Muscle layer of duodenum (tissue), 2 donors: ENCODE measurements at regions not wholly inside any gene's neighbourhood (a gene's known extent, or its start where the extent isn't known, plus 50 kb on each side); places are given as distances from the start of the nearest gene placed in this dataset.

Source experiments
- H3K27ac ChIP-seq: one replicate; pipeline ENCODE4 v1.7.0; 2013; ENCODE audit warnings: mild to moderate bottlenecking, low read length
- H3K27me3 ChIP-seq: one replicate; pipeline ENCODE4 v1.7.0; 2013; ENCODE audit warnings: low read depth, mild to moderate bottlenecking, control low read depth, low read length
- H3K36me3 ChIP-seq, 2 donors: one replicate each; pipeline ENCODE4 v1.7.0; 2013; ENCODE audit warnings: low read length in 2 of 2, control low read depth in 1 of 2, mild to moderate bottlenecking in 1 of 2; ENCODE audit not compliant: insufficient read depth in 2 of 2, control insufficient read depth in 1 of 2
- H3K4me1 ChIP-seq, 2 donors: one replicate each; pipeline ENCODE4 v1.7.0; 2013; ENCODE audit warnings: low read length in 2 of 2, mild to moderate bottlenecking in 2 of 2, control low read depth in 1 of 2, moderate library complexity in 1 of 2; ENCODE audit not compliant: insufficient read depth in 2 of 2, control insufficient read depth in 1 of 2
- H3K4me3 ChIP-seq, 2 donors: one replicate each; pipeline ENCODE4 v1.7.0; 2013; ENCODE audit warnings: low read length in 2 of 2, low read depth in 1 of 2, mild to moderate bottlenecking in 1 of 2
- H3K9me3 ChIP-seq, 2 donors: one replicate each; pipeline ENCODE4 v1.7.0; 2013; ENCODE audit warnings: low read length in 2 of 2, control low read depth in 1 of 2, mild to moderate bottlenecking in 1 of 2; ENCODE audit not compliant: control insufficient read depth in 1 of 2
- donor health status: healthy.

DNA sequence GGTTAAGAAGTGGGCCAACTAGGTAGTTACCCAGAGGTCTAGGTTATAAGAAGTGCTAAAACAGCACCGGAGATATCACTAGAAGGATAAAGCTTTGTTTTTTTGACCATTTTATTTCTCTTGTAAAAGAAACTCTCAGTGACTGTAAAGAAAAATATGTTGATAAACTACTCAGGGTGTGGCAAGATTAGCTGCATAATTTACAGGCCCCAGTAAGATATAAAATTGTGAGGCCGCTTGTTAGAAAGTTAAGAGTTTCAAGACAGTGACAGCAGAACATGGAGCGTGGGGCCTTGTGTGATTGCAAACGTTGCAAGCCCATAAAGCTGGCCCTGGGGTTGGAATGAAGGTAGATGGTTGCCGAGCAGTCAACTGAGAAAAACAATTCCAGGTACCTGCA lies 263.7 kb upstream of the EEF2KMT start:
- Histone ChIP-seq H3K9me3 (no peaks in the 10 kb centered on the region), H3K27me3 (no peaks in the 10 kb centered on the region), H3K36me3 (no peaks in the 10 kb centered on the region), H3K4me1 (no peaks in the 10 kb centered on the region), H3K4me3 (no peak overlapping the region), H3K27ac (no peak overlapping the region)

- H3K4me3 ChIP-seq: no peak overlapping the region
- no peak overlapping the region for H3K27ac ChIP-seq
- H3K4me1 ChIP-seq: no peaks in the 10 kb centered on the region
- H3K27me3 ChIP-seq: no peaks in the 10 kb centered on the region
- H3K36me3 ChIP-seq: no peaks in the 10 kb centered on the region
- no peaks in the 10 kb centered on the region for H3K9me3 ChIP-seq
Measured at GRCh38 chr16:5354645-5355044, 257.1 kb upstream of the EEF2KMT start.

- Histone ChIP-seq H3K27ac (no peak overlapping the region), H3K36me3 (no peaks in the 10 kb centered on the region), H3K4me1 (no peaks in the 10 kb centered on the region), H3K9me3 (no peaks in the 10 kb centered on the region), H3K4me3 (no peak overlapping the region), H3K27me3 (no peaks in the 10 kb centered on the region)
Measured at GRCh38 chr16:5349670-5350517, 252.3 kb upstream of the EEF2KMT start.

- H3K4me3 ChIP-seq: no peak overlapping the region
- H3K4me1 ChIP-seq: no peaks in the 10 kb centered on the region
- no peak overlapping the region for H3K27ac ChIP-seq
- H3K36me3 ChIP-seq: no peaks in the 10 kb centered on the region
- H3K27me3 ChIP-seq: no peaks in the 10 kb centered on the region
- H3K9me3 ChIP-seq: no peaks in the 10 kb centered on the region
Measured at GRCh38 chr16:5349101-5349500, 251.5 kb upstream of the EEF2KMT start.

- Histone ChIP-seq H3K27ac (no peak overlapping the region), H3K9me3 (no peaks in the 10 kb centered on the region), H3K36me3 (no peaks in the 10 kb centered on the region), H3K4me1 (no peaks in the 10 kb centered on the region), H3K4me3 (no peak overlapping the region), H3K27me3 (no peaks in the 10 kb centered on the region)
Measured at GRCh38 chr16:5347561-5347960, 250.0 kb upstream of the EEF2KMT start.

GRCh38 chr16:5336941-5337340 lies 239.3 kb upstream of the EEF2KMT start:
- Histone ChIP-seq H3K27me3 (no peaks in the 10 kb centered on the region), H3K27ac (no peak overlapping the region), H3K4me3 (no peak overlapping the region), H3K4me1 (no peaks in the 10 kb centered on the region), H3K9me3 (no peaks in the 10 kb centered on the region), H3K36me3 (no peaks in the 10 kb centered on the region)

DNA sequence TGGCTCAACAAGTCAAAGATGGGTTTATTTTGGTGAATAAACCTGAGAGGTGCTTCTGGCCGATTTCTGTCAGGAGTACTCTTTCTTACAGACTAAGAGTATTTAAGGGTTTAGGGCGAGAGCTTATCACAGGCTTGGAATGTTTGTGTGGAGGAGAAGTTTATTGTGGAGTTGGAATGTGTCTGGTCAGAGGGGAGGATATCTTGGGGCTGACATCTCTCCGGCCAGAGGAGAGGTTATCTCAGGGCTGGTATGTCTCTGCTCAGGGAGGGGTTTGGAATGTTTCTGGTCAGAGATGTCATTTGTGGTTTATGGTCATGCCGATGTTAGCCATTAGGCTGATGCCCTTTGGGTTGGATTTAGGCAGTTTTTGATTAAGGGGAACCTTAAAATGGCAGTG lies 236.4 kb upstream of the EEF2KMT start:
- Histone ChIP-seq H3K4me1 (no peaks in the 10 kb centered on the region), H3K27me3 (no peaks in the 10 kb centered on the region), H3K36me3 (no peaks in the 10 kb centered on the region), H3K4me3 (no peak overlapping the region), H3K27ac (no peak overlapping the region), H3K9me3 (no peaks in the 10 kb centered on the region)

DNA sequence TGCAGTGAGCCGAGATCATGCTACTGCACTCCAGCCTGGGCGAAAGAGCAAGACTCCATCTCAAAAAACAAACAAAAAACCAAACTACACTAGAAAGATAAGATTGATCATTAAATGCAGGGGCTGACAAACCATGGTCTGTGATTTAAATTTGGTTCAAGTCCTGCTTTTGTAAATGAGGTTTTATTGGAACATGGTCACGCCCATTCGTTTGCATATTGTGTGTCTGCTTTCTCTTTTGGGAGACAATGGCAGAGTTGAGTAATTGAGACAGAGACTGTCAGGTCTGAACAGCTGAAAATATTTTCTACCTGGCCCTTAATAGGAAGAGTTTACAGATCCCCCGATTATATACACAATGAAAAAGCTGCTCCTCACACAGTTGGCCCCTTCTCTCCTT lies 235.5 kb upstream of the EEF2KMT start:
- no peaks in the 10 kb centered on the region for H3K9me3 ChIP-seq
- H3K36me3 ChIP-seq: no peaks in the 10 kb centered on the region
- H3K4me3 ChIP-seq: no peak overlapping the region
- H3K27me3 ChIP-seq: no peaks in the 10 kb centered on the region
- H3K27ac ChIP-seq: no peak overlapping the region
- H3K4me1 ChIP-seq: no peaks in the 10 kb centered on the region

DNA sequence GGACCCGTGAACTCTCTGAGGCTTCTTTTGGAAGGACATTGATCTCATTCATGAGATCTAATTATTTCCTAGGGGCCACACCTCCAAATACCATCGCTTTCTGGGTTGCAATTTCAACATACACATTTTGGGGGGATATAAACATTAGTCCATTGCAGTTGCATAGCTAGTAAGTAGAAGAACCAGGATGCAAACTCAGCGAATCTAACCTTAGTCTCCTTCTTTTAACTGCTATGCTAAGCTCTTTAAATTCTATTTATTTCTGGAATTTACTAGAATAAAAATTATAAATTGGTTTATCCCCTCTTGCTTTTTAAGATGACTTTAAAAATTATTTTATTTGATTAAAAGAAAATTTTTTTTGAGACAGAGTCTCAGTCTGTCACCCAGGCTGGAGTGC lies 232.5 kb upstream of the EEF2KMT start:
- peaks cover 0 to 9% of the 10 kb centered on the region in 2 donors for H3K9me3 ChIP-seq

GRCh38 chr16:5328546-5328945 lies 231.0 kb upstream of the EEF2KMT start:
- H3K9me3 ChIP-seq: peaks cover 0 to 9% of the 10 kb centered on the region in 2 donors
- no peak overlapping the region for H3K27ac ChIP-seq
- no peak overlapping the region for H3K4me3 ChIP-seq
- H3K4me1 ChIP-seq: no peaks in the 10 kb centered on the region
- no peaks in the 10 kb centered on the region for H3K36me3 ChIP-seq
- H3K27me3 ChIP-seq: no peaks in the 10 kb centered on the region

More for the DNA sequence above, 232.5 kb upstream of the EEF2KMT start:
- Histone ChIP-seq H3K4me1 (no peaks in the 10 kb centered on the region), H3K27me3 (no peaks in the 10 kb centered on the region), H3K4me3 (no peak overlapping the region), H3K27ac (no peak overlapping the region), H3K36me3 (no peaks in the 10 kb centered on the region)

DNA sequence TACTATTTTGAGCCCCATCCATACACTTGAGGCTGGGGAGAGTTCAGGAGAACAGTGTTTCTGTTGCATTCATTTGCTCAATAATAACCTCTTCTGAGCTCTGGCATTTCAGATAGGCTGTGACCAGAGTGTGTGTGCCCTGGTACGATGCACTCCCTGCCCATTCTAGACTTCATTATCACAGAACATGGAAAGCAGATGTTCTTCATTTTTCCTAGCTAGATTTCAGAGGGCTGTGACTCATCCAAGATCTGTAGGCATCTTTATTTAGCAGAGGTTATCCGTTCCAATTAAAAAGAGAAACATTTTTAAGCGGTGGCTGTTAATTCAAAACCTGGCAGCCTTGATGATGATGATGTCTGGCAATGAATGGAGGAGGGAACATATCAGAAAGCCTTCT lies 228.8 kb upstream of the EEF2KMT start:
- H3K27ac ChIP-seq: no peak overlapping the region
- peaks cover 0 to 9% of the 10 kb centered on the region in 2 donors for H3K9me3 ChIP-seq
- H3K27me3 ChIP-seq: no peaks in the 10 kb centered on the region
- no peaks in the 10 kb centered on the region for H3K36me3 ChIP-seq
- no peaks in the 10 kb centered on the region for H3K4me1 ChIP-seq
- no peak overlapping the region for H3K4me3 ChIP-seq

- Histone ChIP-seq H3K27me3 (no peaks in the 10 kb centered on the region), H3K36me3 (no peaks in the 10 kb centered on the region), H3K4me3 (peak overlapping the region in 1 of 2 donors; percentile 8), H3K9me3 (peaks cover 0 to 9% of the 10 kb centered on the region in 2 donors), H3K4me1 (no peaks in the 10 kb centered on the region), H3K27ac (no peak overlapping the region)
Measured at GRCh38 chr16:5325932-5326331, 228.3 kb upstream of the EEF2KMT start.
